Lung (tissue), 11 donors: ENCODE measurements at regions not wholly inside any gene's neighbourhood (a gene's known extent, or its start where the extent isn't known, plus 50 kb on each side); places are given as distances from the start of the nearest gene placed in this dataset.

Experiments used
- ATAC-seq: fragments of 200-7000 bp; cut with Tn5 transposase; one replicate; pipeline ENCODE4 v1.9.1; 2020; ENCODE audit warnings: moderate number of reproducible peaks; ENCODE audit not compliant: insufficient read depth, low FRiP score
- DNase-seq, 3 donors: peaks; one replicate each; pipeline ENCODE4 v3.0.0-alpha.2; 2013 to 2017
- H3K27ac ChIP-seq, 2 donors: one replicate each; pipeline ENCODE4 v1.5.1; 2013; ENCODE audit warnings: mild to moderate bottlenecking in 2 of 2, moderate library complexity in 2 of 2, control low read depth in 1 of 2, inconsistent platforms in 1 of 2, low read depth in 1 of 2, low read length in 1 of 2
- H3K27me3 ChIP-seq, 3 donors: one replicate each; pipeline ENCODE4 v1.5.1; 2013; ENCODE audit warnings: low read length in 2 of 3; ENCODE audit not compliant: control insufficient read depth in 3 of 3, insufficient read depth in 3 of 3
- H3K36me3 ChIP-seq, 4 donors: one replicate each; pipeline ENCODE4 v1.5.1; 2013; ENCODE audit warnings: low read length in 4 of 4, mild to moderate bottlenecking in 1 of 4, moderate library complexity in 1 of 4; ENCODE audit not compliant: control insufficient read depth in 4 of 4, insufficient read depth in 4 of 4
- H3K4me1 ChIP-seq, 5 donors: one replicate each; pipeline ENCODE4 v1.5.1; 2013; ENCODE audit warnings: low read length in 5 of 5, mild to moderate bottlenecking in 2 of 5, moderate library complexity in 1 of 5; ENCODE audit not compliant: control insufficient read depth in 5 of 5, insufficient read depth in 5 of 5
- H3K4me3 ChIP-seq: one replicate; pipeline ENCODE4 v1.5.1; 2013; ENCODE audit warnings: mild to moderate bottlenecking, control low read depth, moderate library complexity
- H3K9ac ChIP-seq, 2 donors: one replicate each; pipeline ENCODE4 v1.5.1; 2013; ENCODE audit warnings: low read length in 2 of 2, control low read depth in 1 of 2; ENCODE audit not compliant: insufficient read depth in 1 of 2
- H3K9me3 ChIP-seq, 4 donors: one replicate each; pipeline ENCODE4 v1.5.1; 2013; ENCODE audit warnings: low read length in 3 of 4, mild to moderate bottlenecking in 1 of 4, moderate library complexity in 1 of 4; ENCODE audit not compliant: control insufficient read depth in 4 of 4, insufficient read depth in 3 of 4
- WGBS, 2 donors: extraction: QIAGEN DNeasy Blood & Tissue Kit; methylation state at CpG; one replicate each; pipeline ENCODE4 v1.1.7; 2013; 5-methylcytosine and 5-hydroxymethylcytosine counted together
- TF ChIP-seq, protein P1 (sequence below): IDR thresholded peaks from 2 replicates; pipeline ENCODE4 v1.5.1; 2012; ENCODE audit warnings: mild to moderate bottlenecking; ENCODE audit errors: control extremely low read depth, extremely low read depth
- donor health status: control.
- donor health status: control.
- donor health status: Bipolar disorder and iron deficiency.
- donor health status: healthy.
- donor health status: DM: yes; HTN: yes; CAD: no.

GRCh38 chr2:55118643-55119083 lies 68.4 kb upstream of the RTN4 start:
- DNase-seq (no peak), ATAC-seq (no peak)
- H3K9me3 ChIP-seq = no peaks in the 10 kb centered on the region
- H3K4me3 ChIP-seq = no peak overlapping the region
- no peak overlapping the region for H3K9ac ChIP-seq
- TF ChIP-seq, protein P1, sequence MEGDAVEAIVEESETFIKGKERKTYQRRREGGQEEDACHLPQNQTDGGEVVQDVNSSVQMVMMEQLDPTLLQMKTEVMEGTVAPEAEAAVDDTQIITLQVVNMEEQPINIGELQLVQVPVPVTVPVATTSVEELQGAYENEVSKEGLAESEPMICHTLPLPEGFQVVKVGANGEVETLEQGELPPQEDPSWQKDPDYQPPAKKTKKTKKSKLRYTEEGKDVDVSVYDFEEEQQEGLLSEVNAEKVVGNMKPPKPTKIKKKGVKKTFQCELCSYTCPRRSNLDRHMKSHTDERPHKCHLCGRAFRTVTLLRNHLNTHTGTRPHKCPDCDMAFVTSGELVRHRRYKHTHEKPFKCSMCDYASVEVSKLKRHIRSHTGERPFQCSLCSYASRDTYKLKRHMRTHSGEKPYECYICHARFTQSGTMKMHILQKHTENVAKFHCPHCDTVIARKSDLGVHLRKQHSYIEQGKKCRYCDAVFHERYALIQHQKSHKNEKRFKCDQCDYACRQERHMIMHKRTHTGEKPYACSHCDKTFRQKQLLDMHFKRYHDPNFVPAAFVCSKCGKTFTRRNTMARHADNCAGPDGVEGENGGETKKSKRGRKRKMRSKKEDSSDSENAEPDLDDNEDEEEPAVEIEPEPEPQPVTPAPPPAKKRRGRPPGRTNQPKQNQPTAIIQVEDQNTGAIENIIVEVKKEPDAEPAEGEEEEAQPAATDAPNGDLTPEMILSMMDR = no peak
- no peaks in the 10 kb centered on the region for H3K36me3 ChIP-seq
- peaks cover 0 to 18% (median 5%) of the 10 kb centered on the region in 5 donors for H3K4me1 ChIP-seq
- peak overlapping the region in 1 of 2 donors; percentile 33 for H3K27ac ChIP-seq
- WGBS, 2 donors = 12 to 29% methylated on average over 3 of the region's 3 CpGs
- peaks cover 0 to 2% (median 0%) of the 10 kb centered on the region in 3 donors for H3K27me3 ChIP-seq

DNA sequence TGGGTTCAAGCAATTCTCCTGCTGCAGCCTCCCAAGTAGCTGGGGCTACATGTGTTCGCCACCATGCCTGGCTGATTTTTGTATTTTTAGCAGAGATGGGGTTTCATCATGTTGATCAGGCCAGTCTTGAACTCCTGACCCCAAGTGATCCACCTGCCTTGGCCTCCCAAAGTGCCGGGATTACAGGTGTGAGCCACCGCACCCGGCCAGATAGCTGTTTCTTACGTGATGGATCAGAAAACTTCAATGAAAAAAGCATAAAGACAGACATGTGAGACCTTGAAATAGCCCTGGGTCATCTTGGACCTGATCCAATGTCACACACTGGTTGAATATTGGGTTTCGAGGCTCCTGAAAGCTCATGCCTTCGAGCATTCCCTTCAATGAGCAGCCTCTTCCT lies 66.7 kb upstream of the RTN4 start:
- peaks cover 0 to 33% (median 13%) of the 10 kb centered on the region in 5 donors for H3K4me1 ChIP-seq
- 93 to 95% methylated on average over 7 of the region's 7 CpGs for WGBS, 2 donors
- TF ChIP-seq, protein P1 = no peak
- no peak overlapping the region for H3K4me3 ChIP-seq
- no peaks in the 10 kb centered on the region for H3K9me3 ChIP-seq
- no peak for ATAC-seq
- H3K36me3 ChIP-seq = no peaks in the 10 kb centered on the region
- no peak for DNase-seq
- no peak overlapping the region for H3K27ac ChIP-seq
- peaks cover 0 to 2% (median 0%) of the 10 kb centered on the region in 3 donors for H3K27me3 ChIP-seq
- no peak overlapping the region for H3K9ac ChIP-seq

- H3K4me1 ChIP-seq = peaks cover 0 to 36% (median 16%) of the 10 kb centered on the region in 5 donors
- TF ChIP-seq, protein P1 = no peak
- 94 to 100% methylated on average over 1 of the region's 1 CpG for WGBS, 2 donors
Observed at GRCh38 chr2:55116598-55116964, 66.3 kb upstream of the RTN4 start.

More at GRCh38 chr2:55116598-55116964, 66.3 kb upstream of the RTN4 start:
- H3K27me3 ChIP-seq = peaks cover 0 to 2% (median 0%) of the 10 kb centered on the region in 3 donors
- ATAC-seq (no peak), DNase-seq (no peak)
- H3K9ac ChIP-seq = no peak overlapping the region
- no peak overlapping the region for H3K27ac ChIP-seq
- H3K9me3 ChIP-seq = no peaks in the 10 kb centered on the region
- H3K4me3 ChIP-seq = no peak overlapping the region
- no peaks in the 10 kb centered on the region for H3K36me3 ChIP-seq
